GM23338 (cell line): ENCODE measurements at regions not wholly inside any gene's neighbourhood (a gene's known extent, or its start where the extent isn't known, plus 50 kb on each side); places are given as distances from the start of the nearest gene placed in this dataset.

ENCODE experiments used
- ATAC-seq: fragments of 200-7000 bp; cut with Tn5 transposase; 3 replicates; pipeline ENCODE4 v1.9.1; 2020
- DNase-seq: peaks from one replicate; pipeline ENCODE4 v3.0.0-alpha.2; 2015; ENCODE audit warnings: low spot score
- H2AFZ ChIP-seq: fragments of 200-600 bp; sonication (generic); 2 replicates; pipeline ENCODE4 v1.8.0; 2016; ENCODE audit warnings: antibody characterized with exemption, mild to moderate bottlenecking, moderate library complexity
- H3F3A ChIP-seq: fragments of 200-600 bp; sonication (generic); replicated peaks from 2 replicates; pipeline ENCODE4 v1.8.0; 2017; ENCODE audit warnings: antibody characterized with exemption, mixed run types, low read depth
- H3K27ac ChIP-seq: fragments of 200-600 bp; sonication (generic); 2 replicates; pipeline ENCODE4 v1.6.1; 2016; ENCODE audit warnings: low read depth
- H3K27me3 ChIP-seq: fragments of 200-600 bp; sonication (generic); 2 replicates; pipeline ENCODE4 v1.8.0; 2016; ENCODE audit warnings: mild to moderate bottlenecking, mixed run types, moderate library complexity; ENCODE audit not compliant: insufficient read depth
- H3K36me3 ChIP-seq: fragments of 200-600 bp; sonication (generic); 2 replicates; pipeline ENCODE4 v1.8.0; 2016; ENCODE audit warnings: mild to moderate bottlenecking; ENCODE audit not compliant: insufficient read depth
- H3K4me1 ChIP-seq: fragments of 200-600 bp; sonication (generic); 2 replicates; pipeline ENCODE4 v1.8.0; 2016; ENCODE audit warnings: mild to moderate bottlenecking, moderate library complexity; ENCODE audit not compliant: insufficient read depth
- H3K4me2 ChIP-seq: fragments of 200-600 bp; sonication (generic); 2 replicates; pipeline ENCODE4 v1.7.1; 2017; ENCODE audit warnings: mixed run types
- H3K4me3 ChIP-seq: fragments of 200-600 bp; sonication (generic); 2 replicates; pipeline ENCODE4 v1.6.1; 2016; ENCODE audit warnings: mixed run types
- H3K79me2 ChIP-seq: fragments of 200-600 bp; sonication (generic); replicated peaks from 2 replicates; pipeline ENCODE4 v1.8.0; 2017; ENCODE audit warnings: mild to moderate bottlenecking; ENCODE audit not compliant: insufficient read depth
- H3K9me2 ChIP-seq: fragments of 200-600 bp; sonication (generic); 2 replicates; pipeline ENCODE4 v1.8.0; 2017; ENCODE audit not compliant: insufficient read depth
- H4K20me1 ChIP-seq: fragments of 200-600 bp; sonication (generic); replicated peaks from 2 replicates; pipeline ENCODE4 v1.8.0; 2017; ENCODE audit warnings: mild to moderate bottlenecking; ENCODE audit not compliant: insufficient read depth
- H3K27ac Mint-ChIP-seq: 2 replicates; pipeline ENCODE4 v1.8.0; 2020; ENCODE audit warnings: inconsistent platforms, mild to moderate bottlenecking, moderate library complexity, mixed read lengths
- H3K27me3 Mint-ChIP-seq: 3 replicates; pipeline ENCODE4 v1.8.0; 2022; ENCODE audit warnings: low read depth, mild to moderate bottlenecking, moderate library complexity, mixed read lengths, inconsistent platforms; ENCODE audit not compliant: insufficient read depth, poor library complexity
- H3K36me3 Mint-ChIP-seq: 3 replicates; pipeline ENCODE4 v1.8.0; 2021; ENCODE audit warnings: low read depth, mild to moderate bottlenecking, inconsistent platforms, moderate library complexity, mixed read lengths
- H3K4me1 Mint-ChIP-seq: 3 replicates; pipeline ENCODE4 v1.8.0; 2020; ENCODE audit warnings: mild to moderate bottlenecking, inconsistent platforms, mixed read lengths
- H3K4me3 Mint-ChIP-seq: 3 replicates; pipeline ENCODE4 v1.8.0; 2021; ENCODE audit warnings: moderate library complexity, mild to moderate bottlenecking, inconsistent platforms, mixed read lengths
- H3K9me3 Mint-ChIP-seq: 3 replicates; pipeline ENCODE4 v1.8.0; 2020; ENCODE audit warnings: moderate library complexity, mild to moderate bottlenecking, inconsistent platforms, mixed read lengths
- CREB1 ChIP-seq: fragments of 250-450 bp; sonication (Bioruptor Pico); IDR thresholded peaks from 2 replicates; pipeline ENCODE4 v1.5.0; 2020; ENCODE audit warnings: low read depth, mild to moderate bottlenecking, moderate library complexity
- EZH2phosphoT487 ChIP-seq: fragments of 200-600 bp; sonication (generic); IDR thresholded peaks from one replicate; pipeline ENCODE4 v1.8.1; 2018; ENCODE audit warnings: antibody characterized with exemption; ENCODE audit not compliant: unreplicated experiment
- JUNB ChIP-seq: IDR thresholded peaks from one replicate; pipeline ENCODE4 v1.6.1; 2016; ENCODE audit warnings: antibody characterized with exemption; ENCODE audit not compliant: unreplicated experiment
- NANOG ChIP-seq: IDR thresholded peaks from 2 replicates; pipeline ENCODE4 v1.6.1; 2016; ENCODE audit warnings: antibody characterized with exemption, borderline replicate concordance
- POLR2AphosphoS5 ChIP-seq: IDR thresholded peaks from 2 replicates; pipeline ENCODE4 v1.6.1; 2016; ENCODE audit warnings: antibody characterized with exemption, low read depth
- ZNF114 ChIP-seq: fragments of 250-450 bp; sonication (Bioruptor Pico); IDR thresholded peaks from 2 replicates; pipeline ENCODE4 v1.5.0; 2020; ENCODE audit warnings: mild to moderate bottlenecking, moderate library complexity
- TF ChIP-seq, protein P1 (sequence below), 2 experiments: fragments of 200-600 bp in 1 of 2; sonication (generic) in 1 of 2; conservative IDR thresholded peaks; 2 replicates each; pipeline versions ENCODE4 v1.5.1 to v1.6.1; 2016 to 2017; ENCODE audit warnings: antibody characterized with exemption in 2 of 2, low read depth in 2 of 2, mild to moderate bottlenecking in 2 of 2, moderate library complexity in 1 of 2
- TF ChIP-seq, protein P2 (sequence below): IDR thresholded peaks from one replicate; pipeline ENCODE4 v1.6.1; 2018; ENCODE audit warnings: antibody characterized with exemption; ENCODE audit not compliant: unreplicated experiment
- TF ChIP-seq, protein P3 (sequence below): fragments of 250-450 bp; sonication (Bioruptor Pico); IDR thresholded peaks from 2 replicates; pipeline ENCODE4 v1.5.0; 2020; ENCODE audit warnings: mild to moderate bottlenecking, moderate library complexity

DNA sequence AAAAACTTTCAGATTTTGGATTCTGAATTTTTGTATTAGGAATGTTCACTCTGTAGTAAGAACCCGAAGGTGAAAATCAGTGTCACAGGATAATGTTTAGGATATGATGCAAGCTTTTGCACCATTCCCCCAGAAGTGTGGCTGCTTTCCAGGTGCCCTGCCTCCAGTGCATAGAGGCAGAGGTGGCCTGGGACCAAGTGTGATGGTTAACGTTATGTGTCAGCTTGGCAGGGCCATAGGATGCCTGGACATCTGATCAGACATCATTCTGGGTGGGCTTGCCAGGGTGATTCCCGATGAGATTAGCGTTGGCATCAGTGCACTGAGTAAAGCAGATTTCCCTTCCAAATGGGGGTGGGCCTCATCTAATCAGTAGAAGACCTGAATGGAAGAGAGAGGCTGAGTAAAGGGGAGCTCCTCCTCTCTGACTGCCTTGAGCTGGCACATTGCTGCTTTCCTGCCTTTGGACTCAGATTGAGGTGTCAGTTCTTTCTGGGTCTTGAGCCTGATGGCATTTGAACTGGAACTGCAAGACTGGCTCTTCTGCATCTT lies 177.4 kb upstream of the HS6ST1 start:
- Mint-ChIP-seq H3K4me1 (peaks cover 33% of the 10 kb centered on the region), H3K27ac (no peak overlapping the region), H3K4me3 (no peak overlapping the region), H3K27me3 (peaks cover 7% of the 10 kb centered on the region), H3K36me3 (peaks cover 3% of the 10 kb centered on the region), H3K9me3 (peaks cover 4% of the 10 kb centered on the region; the same call in 2 of the 3 replicates)
- peaks cover 13% of the 10 kb centered on the region for H3F3A ChIP-seq
- H3K4me2 ChIP-seq, result no peak overlapping the region
- DNase-seq, result no peak
- no peak overlapping the region for H3K27ac ChIP-seq
- ATAC-seq, result no peak
- H3K4me3 ChIP-seq, result no peak overlapping the region
- H3K9me2 ChIP-seq, result no peaks in the 10 kb centered on the region
- H3K27me3 ChIP-seq, result no peaks in the 10 kb centered on the region; the same call in 1 of the 2 replicates
- H4K20me1 ChIP-seq, result no peaks in the 10 kb centered on the region
- TF ChIP-seq ZNF114 (no peak), EZH2phosphoT487 (no peak)
- TF ChIP-seq, protein P1, sequence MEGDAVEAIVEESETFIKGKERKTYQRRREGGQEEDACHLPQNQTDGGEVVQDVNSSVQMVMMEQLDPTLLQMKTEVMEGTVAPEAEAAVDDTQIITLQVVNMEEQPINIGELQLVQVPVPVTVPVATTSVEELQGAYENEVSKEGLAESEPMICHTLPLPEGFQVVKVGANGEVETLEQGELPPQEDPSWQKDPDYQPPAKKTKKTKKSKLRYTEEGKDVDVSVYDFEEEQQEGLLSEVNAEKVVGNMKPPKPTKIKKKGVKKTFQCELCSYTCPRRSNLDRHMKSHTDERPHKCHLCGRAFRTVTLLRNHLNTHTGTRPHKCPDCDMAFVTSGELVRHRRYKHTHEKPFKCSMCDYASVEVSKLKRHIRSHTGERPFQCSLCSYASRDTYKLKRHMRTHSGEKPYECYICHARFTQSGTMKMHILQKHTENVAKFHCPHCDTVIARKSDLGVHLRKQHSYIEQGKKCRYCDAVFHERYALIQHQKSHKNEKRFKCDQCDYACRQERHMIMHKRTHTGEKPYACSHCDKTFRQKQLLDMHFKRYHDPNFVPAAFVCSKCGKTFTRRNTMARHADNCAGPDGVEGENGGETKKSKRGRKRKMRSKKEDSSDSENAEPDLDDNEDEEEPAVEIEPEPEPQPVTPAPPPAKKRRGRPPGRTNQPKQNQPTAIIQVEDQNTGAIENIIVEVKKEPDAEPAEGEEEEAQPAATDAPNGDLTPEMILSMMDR (conservative IDR thresholded peaks at IDR 0.05; ENCODE audit: low read depth in 2 of 2), result no peak
- TF ChIP-seq, protein P2, sequence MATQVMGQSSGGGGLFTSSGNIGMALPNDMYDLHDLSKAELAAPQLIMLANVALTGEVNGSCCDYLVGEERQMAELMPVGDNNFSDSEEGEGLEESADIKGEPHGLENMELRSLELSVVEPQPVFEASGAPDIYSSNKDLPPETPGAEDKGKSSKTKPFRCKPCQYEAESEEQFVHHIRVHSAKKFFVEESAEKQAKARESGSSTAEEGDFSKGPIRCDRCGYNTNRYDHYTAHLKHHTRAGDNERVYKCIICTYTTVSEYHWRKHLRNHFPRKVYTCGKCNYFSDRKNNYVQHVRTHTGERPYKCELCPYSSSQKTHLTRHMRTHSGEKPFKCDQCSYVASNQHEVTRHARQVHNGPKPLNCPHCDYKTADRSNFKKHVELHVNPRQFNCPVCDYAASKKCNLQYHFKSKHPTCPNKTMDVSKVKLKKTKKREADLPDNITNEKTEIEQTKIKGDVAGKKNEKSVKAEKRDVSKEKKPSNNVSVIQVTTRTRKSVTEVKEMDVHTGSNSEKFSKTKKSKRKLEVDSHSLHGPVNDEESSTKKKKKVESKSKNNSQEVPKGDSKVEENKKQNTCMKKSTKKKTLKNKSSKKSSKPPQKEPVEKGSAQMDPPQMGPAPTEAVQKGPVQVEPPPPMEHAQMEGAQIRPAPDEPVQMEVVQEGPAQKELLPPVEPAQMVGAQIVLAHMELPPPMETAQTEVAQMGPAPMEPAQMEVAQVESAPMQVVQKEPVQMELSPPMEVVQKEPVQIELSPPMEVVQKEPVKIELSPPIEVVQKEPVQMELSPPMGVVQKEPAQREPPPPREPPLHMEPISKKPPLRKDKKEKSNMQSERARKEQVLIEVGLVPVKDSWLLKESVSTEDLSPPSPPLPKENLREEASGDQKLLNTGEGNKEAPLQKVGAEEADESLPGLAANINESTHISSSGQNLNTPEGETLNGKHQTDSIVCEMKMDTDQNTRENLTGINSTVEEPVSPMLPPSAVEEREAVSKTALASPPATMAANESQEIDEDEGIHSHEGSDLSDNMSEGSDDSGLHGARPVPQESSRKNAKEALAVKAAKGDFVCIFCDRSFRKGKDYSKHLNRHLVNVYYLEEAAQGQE, result no peak
- peaks cover 24% of the 10 kb centered on the region for H3K4me1 ChIP-seq
- H2AFZ ChIP-seq, result no peak overlapping the region
- H3K36me3 ChIP-seq, result no peaks in the 10 kb centered on the region
- no peaks in the 10 kb centered on the region for H3K79me2 ChIP-seq

DNA sequence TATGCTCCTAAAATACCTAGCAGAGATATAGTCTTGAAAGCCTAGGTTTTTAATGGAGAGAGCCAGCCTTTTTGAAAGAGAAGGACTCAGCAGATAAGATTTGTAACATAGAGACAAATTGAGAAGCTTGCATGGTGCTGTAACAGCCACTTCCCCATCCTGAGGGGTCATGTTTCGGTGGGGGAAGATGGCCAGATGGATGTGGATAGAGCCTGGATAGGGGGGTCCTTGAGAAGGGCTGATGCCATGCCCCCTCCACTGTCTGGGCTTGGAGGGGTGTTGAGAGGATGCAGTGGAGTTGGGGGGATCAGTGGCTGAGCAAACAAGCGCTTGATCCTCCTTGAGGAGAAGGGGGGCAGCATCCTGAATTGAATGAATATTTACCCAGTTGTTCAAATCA lies 178.0 kb upstream of the HS6ST1 start:
- Histone ChIP-seq H3K4me3 (no peak overlapping the region), H3K4me1 (peaks cover 20% of the 10 kb centered on the region), H3K27me3 (no peaks in the 10 kb centered on the region; the same call in 1 of the 2 replicates), H3F3A (peaks cover 9% of the 10 kb centered on the region), H4K20me1 (no peaks in the 10 kb centered on the region), H3K27ac (no peak overlapping the region), H3K4me2 (no peak overlapping the region), H3K9me2 (no peaks in the 10 kb centered on the region), H2AFZ (no peak overlapping the region), H3K79me2 (no peaks in the 10 kb centered on the region), H3K36me3 (no peaks in the 10 kb centered on the region)
- H3K4me3 Mint-ChIP-seq, result no peak overlapping the region
- ATAC-seq (no peak), DNase-seq (no peak)
- peaks cover 3% of the 10 kb centered on the region for H3K36me3 Mint-ChIP-seq
- H3K9me3 Mint-ChIP-seq, result peaks cover 4% of the 10 kb centered on the region; the same call in 2 of the 3 replicates
- H3K4me1 Mint-ChIP-seq, result peaks cover 27% of the 10 kb centered on the region
- peaks cover 4% of the 10 kb centered on the region for H3K27me3 Mint-ChIP-seq
- no peak overlapping the region for H3K27ac Mint-ChIP-seq
- TF ChIP-seq ZNF114 (no peak), NANOG (no peak), POLR2AphosphoS5 (no peak), JUNB (no peak), CREB1 (CRISPR knock-in tag) (no peak)
- TF ChIP-seq, protein P3, sequence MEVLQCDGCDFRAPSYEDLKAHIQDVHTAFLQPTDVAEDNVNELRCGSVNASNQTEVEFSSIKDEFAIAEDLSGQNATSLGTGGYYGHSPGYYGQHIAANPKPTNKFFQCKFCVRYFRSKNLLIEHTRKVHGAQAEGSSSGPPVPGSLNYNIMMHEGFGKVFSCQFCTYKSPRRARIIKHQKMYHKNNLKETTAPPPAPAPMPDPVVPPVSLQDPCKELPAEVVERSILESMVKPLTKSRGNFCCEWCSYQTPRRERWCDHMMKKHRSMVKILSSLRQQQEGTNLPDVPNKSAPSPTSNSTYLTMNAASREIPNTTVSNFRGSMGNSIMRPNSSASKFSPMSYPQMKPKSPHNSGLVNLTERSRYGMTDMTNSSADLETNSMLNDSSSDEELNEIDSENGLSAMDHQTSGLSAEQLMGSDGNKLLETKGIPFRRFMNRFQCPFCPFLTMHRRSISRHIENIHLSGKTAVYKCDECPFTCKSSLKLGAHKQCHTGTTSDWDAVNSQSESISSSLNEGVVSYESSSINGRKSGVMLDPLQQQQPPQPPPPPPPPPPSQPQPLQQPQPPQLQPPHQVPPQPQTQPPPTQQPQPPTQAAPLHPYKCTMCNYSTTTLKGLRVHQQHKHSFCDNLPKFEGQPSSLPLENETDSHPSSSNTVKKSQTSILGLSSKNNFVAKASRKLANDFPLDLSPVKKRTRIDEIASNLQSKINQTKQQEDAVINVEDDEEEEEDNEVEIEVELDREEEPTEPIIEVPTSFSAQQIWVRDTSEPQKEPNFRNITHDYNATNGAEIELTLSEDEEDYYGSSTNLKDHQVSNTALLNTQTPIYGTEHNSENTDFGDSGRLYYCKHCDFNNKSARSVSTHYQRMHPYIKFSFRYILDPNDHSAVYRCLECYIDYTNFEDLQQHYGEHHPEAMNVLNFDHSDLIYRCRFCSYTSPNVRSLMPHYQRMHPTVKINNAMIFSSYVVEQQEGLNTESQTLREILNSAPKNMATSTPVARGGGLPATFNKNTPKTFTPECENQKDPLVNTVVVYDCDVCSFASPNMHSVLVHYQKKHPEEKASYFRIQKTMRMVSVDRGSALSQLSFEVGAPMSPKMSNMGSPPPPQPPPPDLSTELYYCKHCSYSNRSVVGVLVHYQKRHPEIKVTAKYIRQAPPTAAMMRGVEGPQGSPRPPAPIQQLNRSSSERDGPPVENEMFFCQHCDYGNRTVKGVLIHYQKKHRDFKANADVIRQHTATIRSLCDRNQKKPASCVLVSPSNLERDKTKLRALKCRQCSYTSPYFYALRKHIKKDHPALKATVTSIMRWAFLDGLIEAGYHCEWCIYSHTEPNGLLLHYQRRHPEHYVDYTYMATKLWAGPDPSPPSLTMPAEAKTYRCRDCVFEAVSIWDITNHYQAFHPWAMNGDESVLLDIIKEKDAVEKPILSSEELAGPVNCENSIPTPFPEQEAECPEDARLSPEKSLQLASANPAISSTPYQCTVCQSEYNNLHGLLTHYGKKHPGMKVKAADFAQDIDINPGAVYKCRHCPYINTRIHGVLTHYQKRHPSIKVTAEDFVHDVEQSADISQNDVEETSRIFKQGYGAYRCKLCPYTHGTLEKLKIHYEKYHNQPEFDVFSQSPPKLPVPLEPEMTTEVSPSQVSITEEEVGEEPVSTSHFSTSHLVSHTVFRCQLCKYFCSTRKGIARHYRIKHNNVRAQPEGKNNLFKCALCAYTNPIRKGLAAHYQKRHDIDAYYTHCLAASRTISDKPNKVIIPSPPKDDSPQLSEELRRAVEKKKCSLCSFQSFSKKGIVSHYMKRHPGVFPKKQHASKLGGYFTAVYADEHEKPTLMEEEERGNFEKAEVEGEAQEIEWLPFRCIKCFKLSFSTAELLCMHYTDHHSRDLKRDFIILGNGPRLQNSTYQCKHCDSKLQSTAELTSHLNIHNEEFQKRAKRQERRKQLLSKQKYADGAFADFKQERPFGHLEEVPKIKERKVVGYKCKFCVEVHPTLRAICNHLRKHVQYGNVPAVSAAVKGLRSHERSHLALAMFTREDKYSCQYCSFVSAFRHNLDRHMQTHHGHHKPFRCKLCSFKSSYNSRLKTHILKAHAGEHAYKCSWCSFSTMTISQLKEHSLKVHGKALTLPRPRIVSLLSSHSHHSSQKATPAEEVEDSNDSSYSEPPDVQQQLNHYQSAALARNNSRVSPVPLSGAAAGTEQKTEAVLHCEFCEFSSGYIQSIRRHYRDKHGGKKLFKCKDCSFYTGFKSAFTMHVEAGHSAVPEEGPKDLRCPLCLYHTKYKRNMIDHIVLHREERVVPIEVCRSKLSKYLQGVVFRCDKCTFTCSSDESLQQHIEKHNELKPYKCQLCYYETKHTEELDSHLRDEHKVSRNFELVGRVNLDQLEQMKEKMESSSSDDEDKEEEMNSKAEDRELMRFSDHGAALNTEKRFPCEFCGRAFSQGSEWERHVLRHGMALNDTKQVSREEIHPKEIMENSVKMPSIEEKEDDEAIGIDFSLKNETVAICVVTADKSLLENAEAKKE, result no peak
